GM23338 (cell line): ENCODE measurements at regions not wholly inside any gene's neighbourhood (a gene's known extent, or its start where the extent isn't known, plus 50 kb on each side); places are given as distances from the start of the nearest gene placed in this dataset.
A peak's percentile ranks its signal among the peaks of the same experiment; 100 is the strongest.

Source experiments
- ATAC-seq: fragments of 200-7000 bp; cut with Tn5 transposase; 3 replicates; pipeline ENCODE4 v1.9.1; 2020
- DNase-seq: peaks from one replicate; pipeline ENCODE4 v3.0.0-alpha.2; 2015; ENCODE audit warnings: low spot score
- H2AFZ ChIP-seq: fragments of 200-600 bp; sonication (generic); 2 replicates; pipeline ENCODE4 v1.8.0; 2016; ENCODE audit warnings: antibody characterized with exemption, mild to moderate bottlenecking, moderate library complexity
- H3F3A ChIP-seq: fragments of 200-600 bp; sonication (generic); replicated peaks from 2 replicates; pipeline ENCODE4 v1.8.0; 2017; ENCODE audit warnings: antibody characterized with exemption, mixed run types, low read depth
- H3K27ac ChIP-seq: fragments of 200-600 bp; sonication (generic); 2 replicates; pipeline ENCODE4 v1.6.1; 2016; ENCODE audit warnings: low read depth
- H3K27me3 ChIP-seq: fragments of 200-600 bp; sonication (generic); 2 replicates; pipeline ENCODE4 v1.8.0; 2016; ENCODE audit warnings: mild to moderate bottlenecking, mixed run types, moderate library complexity; ENCODE audit not compliant: insufficient read depth
- H3K36me3 ChIP-seq: fragments of 200-600 bp; sonication (generic); 2 replicates; pipeline ENCODE4 v1.8.0; 2016; ENCODE audit warnings: mild to moderate bottlenecking; ENCODE audit not compliant: insufficient read depth
- H3K4me1 ChIP-seq: fragments of 200-600 bp; sonication (generic); 2 replicates; pipeline ENCODE4 v1.8.0; 2016; ENCODE audit warnings: mild to moderate bottlenecking, moderate library complexity; ENCODE audit not compliant: insufficient read depth
- H3K4me2 ChIP-seq: fragments of 200-600 bp; sonication (generic); 2 replicates; pipeline ENCODE4 v1.7.1; 2017; ENCODE audit warnings: mixed run types
- H3K4me3 ChIP-seq: fragments of 200-600 bp; sonication (generic); 2 replicates; pipeline ENCODE4 v1.6.1; 2016; ENCODE audit warnings: mixed run types
- H3K79me2 ChIP-seq: fragments of 200-600 bp; sonication (generic); replicated peaks from 2 replicates; pipeline ENCODE4 v1.8.0; 2017; ENCODE audit warnings: mild to moderate bottlenecking; ENCODE audit not compliant: insufficient read depth
- H3K9me2 ChIP-seq: fragments of 200-600 bp; sonication (generic); 2 replicates; pipeline ENCODE4 v1.8.0; 2017; ENCODE audit not compliant: insufficient read depth
- H4K20me1 ChIP-seq: fragments of 200-600 bp; sonication (generic); replicated peaks from 2 replicates; pipeline ENCODE4 v1.8.0; 2017; ENCODE audit warnings: mild to moderate bottlenecking; ENCODE audit not compliant: insufficient read depth
- H3K27ac Mint-ChIP-seq: 2 replicates; pipeline ENCODE4 v1.8.0; 2020; ENCODE audit warnings: inconsistent platforms, mild to moderate bottlenecking, moderate library complexity, mixed read lengths
- H3K27me3 Mint-ChIP-seq: 3 replicates; pipeline ENCODE4 v1.8.0; 2022; ENCODE audit warnings: low read depth, mild to moderate bottlenecking, moderate library complexity, mixed read lengths, inconsistent platforms; ENCODE audit not compliant: insufficient read depth, poor library complexity
- H3K36me3 Mint-ChIP-seq: 3 replicates; pipeline ENCODE4 v1.8.0; 2021; ENCODE audit warnings: low read depth, mild to moderate bottlenecking, inconsistent platforms, moderate library complexity, mixed read lengths
- H3K4me1 Mint-ChIP-seq: 3 replicates; pipeline ENCODE4 v1.8.0; 2020; ENCODE audit warnings: mild to moderate bottlenecking, inconsistent platforms, mixed read lengths
- H3K4me3 Mint-ChIP-seq: 3 replicates; pipeline ENCODE4 v1.8.0; 2021; ENCODE audit warnings: moderate library complexity, mild to moderate bottlenecking, inconsistent platforms, mixed read lengths
- H3K9me3 Mint-ChIP-seq: 3 replicates; pipeline ENCODE4 v1.8.0; 2020; ENCODE audit warnings: moderate library complexity, mild to moderate bottlenecking, inconsistent platforms, mixed read lengths
- CREB1 ChIP-seq: fragments of 250-450 bp; sonication (Bioruptor Pico); IDR thresholded peaks from 2 replicates; pipeline ENCODE4 v1.5.0; 2020; ENCODE audit warnings: low read depth, mild to moderate bottlenecking, moderate library complexity
- EZH2 ChIP-seq: fragments of 200-600 bp; sonication (generic); IDR thresholded peaks from one replicate; pipeline ENCODE4 v1.8.0; 2017; ENCODE audit warnings: antibody characterized with exemption, mild to moderate bottlenecking, low read depth; ENCODE audit not compliant: unreplicated experiment
- EZH2phosphoT487 ChIP-seq: fragments of 200-600 bp; sonication (generic); IDR thresholded peaks from one replicate; pipeline ENCODE4 v1.8.1; 2018; ENCODE audit warnings: antibody characterized with exemption; ENCODE audit not compliant: unreplicated experiment
- JUNB ChIP-seq: IDR thresholded peaks from one replicate; pipeline ENCODE4 v1.6.1; 2016; ENCODE audit warnings: antibody characterized with exemption; ENCODE audit not compliant: unreplicated experiment
- NANOG ChIP-seq: IDR thresholded peaks from 2 replicates; pipeline ENCODE4 v1.6.1; 2016; ENCODE audit warnings: antibody characterized with exemption, borderline replicate concordance
- POLR2AphosphoS5 ChIP-seq: IDR thresholded peaks from 2 replicates; pipeline ENCODE4 v1.6.1; 2016; ENCODE audit warnings: antibody characterized with exemption, low read depth
- STAT1 ChIP-seq: IDR thresholded peaks from one replicate; pipeline ENCODE4 v1.6.1; 2016; ENCODE audit warnings: antibody characterized with exemption; ENCODE audit not compliant: unreplicated experiment
- ZNF114 ChIP-seq: fragments of 250-450 bp; sonication (Bioruptor Pico); IDR thresholded peaks from 2 replicates; pipeline ENCODE4 v1.5.0; 2020; ENCODE audit warnings: mild to moderate bottlenecking, moderate library complexity
- ZNF331 ChIP-seq: fragments of 250-450 bp; sonication (Bioruptor Pico); IDR thresholded peaks from 2 replicates; pipeline ENCODE4 v1.5.0; 2020; ENCODE audit warnings: low read depth, mild to moderate bottlenecking, moderate library complexity
- TF ChIP-seq, protein P1 (sequence below): IDR thresholded peaks from one replicate; pipeline ENCODE4 v1.6.1; 2018; ENCODE audit warnings: antibody characterized with exemption; ENCODE audit not compliant: unreplicated experiment
- TF ChIP-seq, protein P2 (sequence below): IDR thresholded peaks from 2 replicates; pipeline ENCODE4 v1.6.1; 2016; ENCODE audit warnings: antibody characterized with exemption
- TF ChIP-seq, protein P3 (sequence below), 2 experiments: fragments of 200-600 bp in 1 of 2; sonication (generic) in 1 of 2; conservative IDR thresholded peaks; 2 replicates each; pipeline versions ENCODE4 v1.5.1 to v1.6.1; 2016 to 2017; ENCODE audit warnings: antibody characterized with exemption in 2 of 2, low read depth in 2 of 2, mild to moderate bottlenecking in 2 of 2, moderate library complexity in 1 of 2

- no peaks in the 10 kb centered on the region for H3K79me2 ChIP-seq
- H4K20me1 ChIP-seq, result no peaks in the 10 kb centered on the region
- H3K4me3 ChIP-seq, result no peak overlapping the region
- DNase-seq (peak; percentile 17), ATAC-seq (no peak)
- no peak overlapping the region for H3K4me2 ChIP-seq
- no peaks in the 10 kb centered on the region for H3K27me3 ChIP-seq
- Mint-ChIP-seq H3K9me3 (peaks cover 26% of the 10 kb centered on the region), H3K27me3 (no peaks in the 10 kb centered on the region), H3K36me3 (peaks cover 14% of the 10 kb centered on the region; the same call in 2 of the 3 replicates), H3K4me3 (no peak overlapping the region), H3K4me1 (no peaks in the 10 kb centered on the region; the same call in 2 of the 3 replicates), H3K27ac (no peak overlapping the region)
- H3K4me1 ChIP-seq, result no peaks in the 10 kb centered on the region
- no peak overlapping the region for H2AFZ ChIP-seq
- H3F3A ChIP-seq, result no peaks in the 10 kb centered on the region
- no peak overlapping the region for H3K27ac ChIP-seq
- 0 out of 2 replicates have a peak, but pooled peaks cover 3% of the 10 kb centered on the region for H3K36me3 ChIP-seq
- no peaks in the 10 kb centered on the region; the same call in 1 of the 2 replicates for H3K9me2 ChIP-seq
- TF ChIP-seq ZNF114 (no peak), CREB1 (no peak), ZNF331 (CRISPR knock-in tag) (no peak), POLR2AphosphoS5 (no peak), JUNB (no peak), NANOG (no peak), EZH2phosphoT487 (no peak), STAT1 (no peak)
- TF ChIP-seq, protein P1, sequence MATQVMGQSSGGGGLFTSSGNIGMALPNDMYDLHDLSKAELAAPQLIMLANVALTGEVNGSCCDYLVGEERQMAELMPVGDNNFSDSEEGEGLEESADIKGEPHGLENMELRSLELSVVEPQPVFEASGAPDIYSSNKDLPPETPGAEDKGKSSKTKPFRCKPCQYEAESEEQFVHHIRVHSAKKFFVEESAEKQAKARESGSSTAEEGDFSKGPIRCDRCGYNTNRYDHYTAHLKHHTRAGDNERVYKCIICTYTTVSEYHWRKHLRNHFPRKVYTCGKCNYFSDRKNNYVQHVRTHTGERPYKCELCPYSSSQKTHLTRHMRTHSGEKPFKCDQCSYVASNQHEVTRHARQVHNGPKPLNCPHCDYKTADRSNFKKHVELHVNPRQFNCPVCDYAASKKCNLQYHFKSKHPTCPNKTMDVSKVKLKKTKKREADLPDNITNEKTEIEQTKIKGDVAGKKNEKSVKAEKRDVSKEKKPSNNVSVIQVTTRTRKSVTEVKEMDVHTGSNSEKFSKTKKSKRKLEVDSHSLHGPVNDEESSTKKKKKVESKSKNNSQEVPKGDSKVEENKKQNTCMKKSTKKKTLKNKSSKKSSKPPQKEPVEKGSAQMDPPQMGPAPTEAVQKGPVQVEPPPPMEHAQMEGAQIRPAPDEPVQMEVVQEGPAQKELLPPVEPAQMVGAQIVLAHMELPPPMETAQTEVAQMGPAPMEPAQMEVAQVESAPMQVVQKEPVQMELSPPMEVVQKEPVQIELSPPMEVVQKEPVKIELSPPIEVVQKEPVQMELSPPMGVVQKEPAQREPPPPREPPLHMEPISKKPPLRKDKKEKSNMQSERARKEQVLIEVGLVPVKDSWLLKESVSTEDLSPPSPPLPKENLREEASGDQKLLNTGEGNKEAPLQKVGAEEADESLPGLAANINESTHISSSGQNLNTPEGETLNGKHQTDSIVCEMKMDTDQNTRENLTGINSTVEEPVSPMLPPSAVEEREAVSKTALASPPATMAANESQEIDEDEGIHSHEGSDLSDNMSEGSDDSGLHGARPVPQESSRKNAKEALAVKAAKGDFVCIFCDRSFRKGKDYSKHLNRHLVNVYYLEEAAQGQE, result no peak
These were observed 430.2 kb downstream of the OMA1 start for GRCh38 chr1:58116284-58116683.

DNA sequence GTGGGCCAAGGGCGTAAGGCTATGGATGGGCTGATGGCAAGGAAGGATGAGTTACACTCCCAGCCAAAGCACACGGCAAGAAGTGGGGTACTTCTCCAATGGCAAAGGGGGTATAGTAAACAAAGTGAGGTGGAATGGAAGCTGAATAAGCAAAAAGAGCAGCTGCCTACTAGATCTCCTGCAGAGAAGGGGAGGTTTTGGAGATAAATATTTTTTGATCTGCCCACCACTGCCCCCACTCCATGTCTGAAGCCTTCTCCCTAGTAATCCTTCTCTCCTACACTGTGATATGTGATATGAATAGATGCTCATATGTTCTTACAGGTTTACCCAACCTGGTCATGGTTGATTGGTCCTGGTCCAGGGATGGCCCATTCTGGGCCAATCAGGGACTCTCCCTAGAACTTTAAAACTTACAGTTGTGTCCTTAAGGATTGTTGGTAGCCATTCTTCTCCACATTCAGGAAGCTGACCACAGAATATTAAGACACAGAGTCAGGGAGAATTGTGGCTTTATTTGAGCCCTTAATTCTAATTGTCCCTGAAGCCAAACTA lies 436.8 kb downstream of the OMA1 start:
- H3K27me3 ChIP-seq, result no peaks in the 10 kb centered on the region
- no peak overlapping the region for H3K4me3 Mint-ChIP-seq
- H3K79me2 ChIP-seq, result no peaks in the 10 kb centered on the region
- 0 out of 3 replicates have a peak, but pooled peaks cover 6% of the 10 kb centered on the region for H3K36me3 Mint-ChIP-seq
- no peaks in the 10 kb centered on the region for H3K4me1 ChIP-seq
- H3K9me3 Mint-ChIP-seq, result peaks cover 4% of the 10 kb centered on the region; the same call in 1 of the 3 replicates
- no peak overlapping the region for H2AFZ ChIP-seq
- H4K20me1 ChIP-seq, result no peaks in the 10 kb centered on the region
- no peak overlapping the region for H3K4me2 ChIP-seq
- no peak overlapping the region for H3K27ac ChIP-seq
- H3K9me2 ChIP-seq, result peaks cover 4% of the 10 kb centered on the region; the same call in 1 of the 2 replicates
- peaks cover 5% of the 10 kb centered on the region; the same call in 2 of the 3 replicates for H3K4me1 Mint-ChIP-seq
- H3K27ac Mint-ChIP-seq, result no peak overlapping the region
- DNase-seq (no peak), ATAC-seq (no peak)
- no peaks in the 10 kb centered on the region for H3F3A ChIP-seq
- no peak overlapping the region for H3K4me3 ChIP-seq
- H3K36me3 ChIP-seq, result no peaks in the 10 kb centered on the region
- H3K27me3 Mint-ChIP-seq, result peaks cover 2% of the 10 kb centered on the region
- TF ChIP-seq ZNF331 (CRISPR knock-in tag) (no peak), CREB1 (no peak), STAT1 (no peak), EZH2 (no peak), NANOG (no peak), ZNF114 (no peak), JUNB (no peak), POLR2AphosphoS5 (no peak), EZH2phosphoT487 (no peak)
- TF ChIP-seq, protein P2, sequence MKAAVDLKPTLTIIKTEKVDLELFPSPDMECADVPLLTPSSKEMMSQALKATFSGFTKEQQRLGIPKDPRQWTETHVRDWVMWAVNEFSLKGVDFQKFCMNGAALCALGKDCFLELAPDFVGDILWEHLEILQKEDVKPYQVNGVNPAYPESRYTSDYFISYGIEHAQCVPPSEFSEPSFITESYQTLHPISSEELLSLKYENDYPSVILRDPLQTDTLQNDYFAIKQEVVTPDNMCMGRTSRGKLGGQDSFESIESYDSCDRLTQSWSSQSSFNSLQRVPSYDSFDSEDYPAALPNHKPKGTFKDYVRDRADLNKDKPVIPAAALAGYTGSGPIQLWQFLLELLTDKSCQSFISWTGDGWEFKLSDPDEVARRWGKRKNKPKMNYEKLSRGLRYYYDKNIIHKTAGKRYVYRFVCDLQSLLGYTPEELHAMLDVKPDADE, result no peak
- TF ChIP-seq, protein P3, sequence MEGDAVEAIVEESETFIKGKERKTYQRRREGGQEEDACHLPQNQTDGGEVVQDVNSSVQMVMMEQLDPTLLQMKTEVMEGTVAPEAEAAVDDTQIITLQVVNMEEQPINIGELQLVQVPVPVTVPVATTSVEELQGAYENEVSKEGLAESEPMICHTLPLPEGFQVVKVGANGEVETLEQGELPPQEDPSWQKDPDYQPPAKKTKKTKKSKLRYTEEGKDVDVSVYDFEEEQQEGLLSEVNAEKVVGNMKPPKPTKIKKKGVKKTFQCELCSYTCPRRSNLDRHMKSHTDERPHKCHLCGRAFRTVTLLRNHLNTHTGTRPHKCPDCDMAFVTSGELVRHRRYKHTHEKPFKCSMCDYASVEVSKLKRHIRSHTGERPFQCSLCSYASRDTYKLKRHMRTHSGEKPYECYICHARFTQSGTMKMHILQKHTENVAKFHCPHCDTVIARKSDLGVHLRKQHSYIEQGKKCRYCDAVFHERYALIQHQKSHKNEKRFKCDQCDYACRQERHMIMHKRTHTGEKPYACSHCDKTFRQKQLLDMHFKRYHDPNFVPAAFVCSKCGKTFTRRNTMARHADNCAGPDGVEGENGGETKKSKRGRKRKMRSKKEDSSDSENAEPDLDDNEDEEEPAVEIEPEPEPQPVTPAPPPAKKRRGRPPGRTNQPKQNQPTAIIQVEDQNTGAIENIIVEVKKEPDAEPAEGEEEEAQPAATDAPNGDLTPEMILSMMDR (conservative IDR thresholded peaks at IDR 0.05; ENCODE audit: low read depth in 2 of 2), result no peak
- TF ChIP-seq, protein P1, result no peak
